T-helper 2 cell treated with Interferon-gamma antibody and Interleukin-4, amounts not matched to agents 5 μg/mL and 100 μg/mL, for 36 hours (primary cell): ENCODE measurements at regions not wholly inside any gene's neighbourhood (a gene's known extent, or its start where the extent isn't known, plus 50 kb on each side); places are given as distances from the start of the nearest gene placed in this dataset.

Experiments
- DNase-seq: peaks from one replicate; pipeline ENCODE4 v3.0.0; 2021; ENCODE audit warnings: low spot score
- H3K27ac Mint-ChIP-seq: one replicate; pipeline ENCODE4 v1.8.0; 2021; ENCODE audit warnings: mild to moderate bottlenecking, mixed read lengths
- H3K27me3 Mint-ChIP-seq: one replicate; pipeline ENCODE4 v1.8.0; 2021; ENCODE audit warnings: low read depth, mixed read lengths
- H3K36me3 Mint-ChIP-seq: one replicate; pipeline ENCODE4 v1.8.0; 2021; ENCODE audit warnings: low read depth, mixed read lengths
- H3K4me1 Mint-ChIP-seq: one replicate; pipeline ENCODE4 v1.8.0; 2021; ENCODE audit warnings: low read depth, mixed read lengths
- H3K4me3 Mint-ChIP-seq: one replicate; pipeline ENCODE4 v1.8.0; 2022; ENCODE audit warnings: mild to moderate bottlenecking, moderate library complexity, mixed read lengths
- H3K9me3 Mint-ChIP-seq: one replicate; pipeline ENCODE4 v1.8.0; 2021; ENCODE audit warnings: mixed read lengths

DNA sequence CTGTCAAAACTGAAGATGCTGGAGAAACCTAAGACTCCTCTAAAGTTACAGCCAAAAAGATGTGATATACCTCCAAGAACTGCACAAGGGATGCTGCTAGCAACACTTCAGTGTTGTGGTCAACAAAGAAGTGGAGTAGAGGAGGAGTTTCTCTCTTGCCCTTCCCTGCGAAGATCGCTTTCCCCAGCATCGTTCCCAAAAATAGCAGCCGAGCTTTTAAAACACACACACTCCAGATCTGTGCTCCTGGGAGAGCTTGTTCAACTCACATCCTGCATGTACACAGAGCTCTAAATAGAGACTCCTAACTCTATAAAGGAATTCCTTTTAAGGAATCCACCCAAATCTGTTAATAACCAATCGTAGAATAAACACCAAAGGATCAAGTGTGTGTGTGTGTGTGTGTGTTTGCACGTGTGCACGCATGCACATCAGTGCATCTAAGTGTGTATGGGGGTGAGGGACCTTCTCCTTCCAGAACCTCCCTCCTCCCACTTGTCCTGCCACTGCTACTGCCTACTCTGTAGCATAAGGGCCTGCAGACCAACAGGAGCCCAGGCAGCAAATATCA lies 58.5 kb downstream of the PSMG1 start:
- no peak for DNase-seq
- Mint-ChIP-seq H3K4me3 (no peak overlapping the region), H3K27ac (no peak overlapping the region), H3K9me3 (peaks cover 5% of the 10 kb centered on the region), H3K4me1 (peaks cover 21% of the 10 kb centered on the region), H3K27me3 (peaks cover 16% of the 10 kb centered on the region), H3K36me3 (peaks cover 3% of the 10 kb centered on the region)

DNA sequence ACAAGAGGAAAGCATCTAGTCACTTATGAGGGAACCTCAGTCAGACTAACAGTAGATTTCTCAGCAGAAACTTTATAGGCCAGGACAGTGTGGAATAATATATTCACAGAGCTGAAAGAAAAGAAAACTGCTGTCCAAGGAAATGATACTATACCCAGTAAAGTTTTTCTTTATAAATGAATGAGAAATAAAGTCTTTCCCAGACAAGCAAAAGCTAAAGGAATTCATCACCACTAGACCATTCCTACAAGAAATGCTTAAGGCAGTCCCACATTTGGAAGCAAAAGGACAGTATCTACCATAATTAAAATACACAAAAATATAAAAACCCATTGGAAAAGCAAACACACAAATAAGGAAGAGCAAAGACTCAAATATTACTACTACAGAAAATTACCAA lies 59.9 kb downstream of the PSMG1 start:
- Mint-ChIP-seq H3K9me3 (peaks cover 5% of the 10 kb centered on the region), H3K36me3 (peaks cover 3% of the 10 kb centered on the region), H3K4me1 (peaks cover 23% of the 10 kb centered on the region), H3K27me3 (peaks cover 4% of the 10 kb centered on the region), H3K27ac (no peak overlapping the region), H3K4me3 (no peak overlapping the region)
- no peak for DNase-seq

DNA sequence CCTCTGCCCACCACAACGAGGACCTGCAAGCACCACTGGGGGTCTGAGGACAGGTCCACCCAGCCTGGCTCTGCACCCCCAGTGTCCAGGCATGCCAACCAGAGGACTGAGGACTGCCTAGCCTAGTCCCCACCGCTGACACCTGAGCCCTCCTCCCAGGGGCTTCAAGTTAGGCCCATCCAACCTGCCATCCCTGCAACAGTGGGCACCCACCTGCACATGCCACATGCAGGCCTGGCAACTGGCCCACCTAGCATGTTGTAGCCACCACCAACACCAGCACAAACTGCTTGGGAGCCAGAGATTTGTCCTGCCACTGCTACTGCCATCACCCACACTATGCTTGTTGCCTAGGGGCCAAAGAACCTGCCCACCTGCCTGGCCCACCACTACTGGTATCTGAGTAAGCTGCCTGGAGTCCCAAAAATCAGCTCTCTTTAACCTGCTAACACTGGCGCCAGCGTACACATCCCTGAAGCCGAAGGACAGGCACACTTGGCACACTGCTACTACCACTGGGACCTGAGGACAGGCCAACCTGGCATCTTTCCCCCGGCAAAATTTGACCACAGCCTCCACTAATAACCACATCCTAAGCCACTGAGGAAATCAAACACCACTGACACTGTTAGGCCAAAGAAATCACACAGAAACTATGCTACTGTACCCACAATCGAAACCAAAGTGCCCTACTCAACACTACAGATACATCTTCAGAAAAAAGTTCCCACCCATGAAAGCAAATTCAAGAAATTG lies 61.5 kb downstream of the PSMG1 start:
- Mint-ChIP-seq H3K27ac (peak overlapping the region; percentile 58), H3K4me3 (peak overlapping the region; percentile 34), H3K27me3 (no peaks in the 10 kb centered on the region), H3K9me3 (peaks cover 5% of the 10 kb centered on the region), H3K36me3 (peaks cover 3% of the 10 kb centered on the region), H3K4me1 (peaks cover 23% of the 10 kb centered on the region)
- DNase-seq: no peak

DNA sequence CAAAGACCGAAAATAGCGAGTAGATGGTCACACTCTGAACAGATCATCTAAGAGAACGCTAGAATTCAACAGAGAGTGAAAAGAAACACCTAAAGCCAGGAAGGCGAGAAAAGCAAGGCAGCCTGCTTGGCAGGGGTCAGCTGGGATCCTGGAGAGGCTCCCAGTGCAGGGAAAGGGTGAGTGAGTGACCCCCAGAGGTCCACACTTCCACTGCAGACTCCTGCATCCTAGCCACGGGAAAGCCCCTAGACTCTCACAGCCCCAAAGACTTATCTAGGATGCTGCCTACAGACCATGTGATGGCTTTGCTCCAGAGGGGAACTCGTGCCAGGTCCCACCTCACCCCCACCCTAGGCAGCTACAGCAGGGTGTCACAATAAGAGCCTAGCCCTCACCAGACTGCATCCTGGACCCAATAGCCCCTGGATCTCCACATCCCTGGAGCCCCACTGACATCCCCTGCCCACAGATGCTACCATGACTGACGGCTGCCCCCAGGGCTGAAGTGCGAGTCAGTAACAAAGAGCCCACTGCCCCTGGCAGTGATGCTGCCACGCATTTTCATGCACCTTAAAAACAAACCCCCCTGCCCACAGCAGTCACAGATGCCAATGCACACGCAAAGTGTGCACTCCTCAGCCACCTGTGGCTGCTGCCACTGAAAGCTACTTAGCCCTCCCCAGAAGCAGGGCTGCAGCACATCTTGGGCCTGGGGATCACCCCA lies 62.2 kb downstream of the PSMG1 start:
- DNase-seq: no peak
- peaks cover 3% of the 10 kb centered on the region for H3K36me3 Mint-ChIP-seq
- H3K27ac Mint-ChIP-seq: no peak overlapping the region
- peaks cover 5% of the 10 kb centered on the region for H3K9me3 Mint-ChIP-seq
- no peak overlapping the region for H3K4me3 Mint-ChIP-seq
- H3K27me3 Mint-ChIP-seq: no peaks in the 10 kb centered on the region
- peaks cover 23% of the 10 kb centered on the region for H3K4me1 Mint-ChIP-seq

DNA sequence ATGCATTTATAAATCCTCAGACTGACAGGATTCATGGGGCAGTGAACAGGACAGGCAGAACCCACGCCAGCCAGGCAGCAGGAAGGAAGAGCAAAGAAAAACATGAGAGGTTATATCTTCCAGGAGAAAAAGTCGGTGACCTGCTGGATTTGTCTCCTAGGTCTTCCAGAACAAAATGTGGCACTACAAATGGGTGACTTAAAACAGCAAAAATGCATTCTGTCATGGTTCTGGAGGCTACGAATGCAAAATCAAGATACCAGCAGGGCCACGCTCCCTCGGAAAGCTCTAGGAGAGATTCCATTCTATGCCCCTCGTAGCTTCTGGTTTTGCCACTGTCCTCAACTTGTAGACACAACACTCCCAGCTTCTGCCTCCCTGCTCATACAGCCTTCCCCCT lies 63.4 kb downstream of the PSMG1 start:
- Mint-ChIP-seq H3K27me3 (no peaks in the 10 kb centered on the region), H3K4me1 (peaks cover 19% of the 10 kb centered on the region), H3K4me3 (no peak overlapping the region), H3K36me3 (peaks cover 3% of the 10 kb centered on the region), H3K9me3 (peaks cover 5% of the 10 kb centered on the region), H3K27ac (no peak overlapping the region)
- DNase-seq: no peak

DNA sequence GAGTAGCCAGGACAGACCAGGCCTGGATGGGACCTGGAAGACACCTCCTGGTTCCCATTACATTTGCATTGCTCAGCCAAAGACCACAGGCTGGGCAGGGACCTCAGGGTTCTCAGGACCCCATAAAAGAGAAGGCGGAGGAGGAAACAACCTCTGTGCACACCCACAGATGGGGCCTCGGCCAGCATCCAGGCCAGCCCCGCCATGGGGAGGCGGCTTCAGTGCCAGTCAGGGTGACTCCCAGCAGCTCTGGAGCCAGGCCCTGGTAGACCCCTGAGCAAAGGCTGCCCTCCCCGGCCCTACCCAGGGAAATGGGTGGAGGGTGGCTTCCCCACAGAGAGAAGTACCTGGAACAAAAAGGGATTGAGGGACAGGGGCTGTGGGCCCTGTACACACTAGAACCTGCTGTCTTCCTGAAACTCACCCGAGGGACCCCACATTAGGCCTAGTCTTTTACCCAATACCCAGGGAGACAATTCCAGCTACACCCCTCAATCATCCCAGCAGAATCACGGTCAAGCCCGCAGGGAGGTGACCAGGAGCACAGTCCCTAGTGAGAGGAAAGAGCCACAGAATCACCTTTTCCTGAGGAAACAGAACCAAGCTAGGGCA lies 64.5 kb downstream of the PSMG1 start:
- H3K9me3 Mint-ChIP-seq: peaks cover 5% of the 10 kb centered on the region
- no peak overlapping the region for H3K27ac Mint-ChIP-seq
- no peak for DNase-seq
- H3K4me1 Mint-ChIP-seq: peaks cover 19% of the 10 kb centered on the region
- H3K36me3 Mint-ChIP-seq: peaks cover 3% of the 10 kb centered on the region
- no peaks in the 10 kb centered on the region for H3K27me3 Mint-ChIP-seq
- no peak overlapping the region for H3K4me3 Mint-ChIP-seq

DNA sequence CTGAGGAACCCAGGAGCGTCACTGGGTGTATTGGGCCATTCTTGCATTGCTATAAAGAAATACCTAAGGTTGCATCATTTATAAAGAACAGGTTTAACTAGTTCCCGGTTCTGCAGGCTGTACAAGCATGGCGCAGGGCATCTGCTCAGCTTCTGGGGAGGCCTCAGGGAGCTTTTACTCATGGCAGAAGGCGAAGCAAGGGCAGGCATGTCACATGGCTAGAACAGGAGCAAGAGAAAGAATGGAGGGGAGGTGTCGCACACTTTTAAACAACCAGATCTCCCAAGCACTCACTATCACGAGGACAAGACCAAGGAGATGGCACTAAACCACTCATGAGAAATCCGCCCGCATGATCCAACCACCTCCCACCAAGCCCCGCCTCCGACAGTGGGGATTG lies 65.2 kb downstream of the PSMG1 start:
- H3K27ac Mint-ChIP-seq: no peak overlapping the region
- peaks cover 5% of the 10 kb centered on the region for H3K9me3 Mint-ChIP-seq
- H3K36me3 Mint-ChIP-seq: peaks cover 3% of the 10 kb centered on the region
- no peak overlapping the region for H3K4me3 Mint-ChIP-seq
- peaks cover 19% of the 10 kb centered on the region for H3K4me1 Mint-ChIP-seq
- peaks cover 5% of the 10 kb centered on the region for H3K27me3 Mint-ChIP-seq
- DNase-seq: no peak

DNA sequence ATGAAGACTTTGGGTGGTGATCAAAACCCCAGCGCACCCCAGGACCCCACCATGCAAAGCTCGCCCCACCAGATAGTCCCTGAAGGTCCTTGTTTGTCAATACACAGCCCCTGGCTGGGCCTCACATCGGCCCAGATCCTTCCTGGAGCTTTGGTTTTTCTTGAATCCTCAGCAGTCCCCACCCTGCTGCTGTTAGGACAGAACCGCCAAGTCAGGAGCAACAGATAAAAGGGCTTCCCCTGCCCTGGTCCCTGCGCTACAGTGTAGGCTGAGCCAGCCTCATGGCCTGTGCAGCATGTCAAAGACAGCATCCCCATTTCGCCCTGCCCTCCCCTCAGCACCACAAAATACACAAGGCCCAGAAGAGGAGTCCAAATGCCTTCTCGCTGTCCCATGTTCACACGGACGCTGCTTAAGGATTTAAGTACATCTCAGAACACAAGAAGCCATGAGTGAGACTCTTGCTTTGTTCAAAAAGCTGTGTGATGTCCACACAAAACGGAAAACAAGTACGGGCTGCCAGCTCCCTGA lies 65.7 kb downstream of the PSMG1 start:
- peaks cover 3% of the 10 kb centered on the region for H3K36me3 Mint-ChIP-seq
- H3K4me3 Mint-ChIP-seq: no peak overlapping the region
- H3K9me3 Mint-ChIP-seq: peaks cover 4% of the 10 kb centered on the region
- no peak overlapping the region for H3K27ac Mint-ChIP-seq
- DNase-seq: no peak
- peaks cover 19% of the 10 kb centered on the region for H3K4me1 Mint-ChIP-seq
- H3K27me3 Mint-ChIP-seq: peaks cover 9% of the 10 kb centered on the region

DNA sequence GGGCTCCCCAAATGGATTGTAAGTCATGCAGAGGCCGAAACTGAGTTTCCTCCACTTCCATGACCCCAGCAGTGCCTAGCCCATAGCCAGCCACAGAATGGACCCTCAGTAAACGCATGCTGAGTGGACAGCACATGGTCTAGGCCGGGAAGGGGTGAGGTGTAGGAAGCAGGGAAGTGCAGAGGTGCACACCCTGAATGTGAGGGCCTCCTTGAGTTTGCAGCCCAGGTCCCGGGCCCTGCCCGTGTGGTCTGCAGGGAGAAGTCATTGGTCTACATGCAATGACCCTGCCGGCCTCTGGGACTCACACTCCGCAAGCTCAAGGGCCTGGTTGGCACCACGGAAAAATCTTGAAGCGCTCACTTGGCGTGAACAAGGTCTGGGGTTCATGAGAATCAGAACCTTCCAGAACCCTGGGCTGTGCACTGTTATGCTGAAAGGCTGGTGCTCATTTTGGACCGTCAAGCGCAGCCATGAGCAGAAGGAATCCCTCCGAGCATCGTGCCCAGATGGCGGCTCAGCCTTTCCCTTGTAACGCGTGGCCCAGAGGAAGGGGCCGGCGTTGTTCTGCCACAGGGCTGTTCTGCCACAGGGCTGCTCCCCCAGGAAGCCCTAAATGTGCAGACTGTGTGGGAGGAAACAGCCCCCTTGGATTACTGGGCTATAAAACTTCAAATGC lies 66.4 kb downstream of the PSMG1 start:
- DNase-seq: no peak
- peaks cover 9% of the 10 kb centered on the region for H3K27me3 Mint-ChIP-seq
- H3K4me1 Mint-ChIP-seq: peaks cover 14% of the 10 kb centered on the region
- H3K27ac Mint-ChIP-seq: no peak overlapping the region
- H3K36me3 Mint-ChIP-seq: no peaks in the 10 kb centered on the region
- H3K9me3 Mint-ChIP-seq: no peaks in the 10 kb centered on the region
- no peak overlapping the region for H3K4me3 Mint-ChIP-seq

DNA sequence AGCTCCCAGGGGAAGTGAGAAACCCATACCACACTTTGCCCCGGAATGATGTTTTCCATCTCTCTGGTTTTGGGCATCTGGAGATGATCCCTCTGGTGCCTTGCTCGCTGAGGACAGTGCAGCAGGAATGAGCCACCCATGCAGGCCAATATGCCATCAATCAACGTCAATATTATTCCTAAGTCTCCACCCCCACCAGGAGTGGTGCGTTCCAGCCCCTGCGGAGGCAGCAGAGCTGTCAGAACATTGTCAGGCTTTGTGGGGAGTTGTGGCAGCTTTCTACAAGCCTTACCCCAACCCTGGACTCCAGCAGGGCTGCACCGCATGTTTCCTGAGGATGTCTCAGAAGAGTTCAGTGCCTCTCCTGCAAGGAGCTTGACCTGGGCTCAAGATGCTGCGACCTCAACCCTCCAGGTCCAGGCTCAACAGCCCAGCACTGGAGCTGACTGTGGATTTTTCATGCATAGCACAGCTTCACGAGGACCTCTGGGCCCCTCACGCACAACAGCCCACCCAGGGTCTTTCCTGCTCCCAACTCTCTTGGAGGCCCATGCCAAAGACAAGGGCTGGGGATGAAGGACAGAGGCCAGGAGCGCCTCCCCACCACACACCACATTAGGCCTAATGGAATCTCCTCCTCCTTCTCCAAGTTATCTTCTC lies 67.5 kb downstream of the PSMG1 start:
- Mint-ChIP-seq H3K36me3 (no peaks in the 10 kb centered on the region), H3K9me3 (no peaks in the 10 kb centered on the region), H3K4me3 (no peak overlapping the region), H3K4me1 (peaks cover 9% of the 10 kb centered on the region), H3K27me3 (peaks cover 12% of the 10 kb centered on the region), H3K27ac (no peak overlapping the region)
- no peak for DNase-seq

DNA sequence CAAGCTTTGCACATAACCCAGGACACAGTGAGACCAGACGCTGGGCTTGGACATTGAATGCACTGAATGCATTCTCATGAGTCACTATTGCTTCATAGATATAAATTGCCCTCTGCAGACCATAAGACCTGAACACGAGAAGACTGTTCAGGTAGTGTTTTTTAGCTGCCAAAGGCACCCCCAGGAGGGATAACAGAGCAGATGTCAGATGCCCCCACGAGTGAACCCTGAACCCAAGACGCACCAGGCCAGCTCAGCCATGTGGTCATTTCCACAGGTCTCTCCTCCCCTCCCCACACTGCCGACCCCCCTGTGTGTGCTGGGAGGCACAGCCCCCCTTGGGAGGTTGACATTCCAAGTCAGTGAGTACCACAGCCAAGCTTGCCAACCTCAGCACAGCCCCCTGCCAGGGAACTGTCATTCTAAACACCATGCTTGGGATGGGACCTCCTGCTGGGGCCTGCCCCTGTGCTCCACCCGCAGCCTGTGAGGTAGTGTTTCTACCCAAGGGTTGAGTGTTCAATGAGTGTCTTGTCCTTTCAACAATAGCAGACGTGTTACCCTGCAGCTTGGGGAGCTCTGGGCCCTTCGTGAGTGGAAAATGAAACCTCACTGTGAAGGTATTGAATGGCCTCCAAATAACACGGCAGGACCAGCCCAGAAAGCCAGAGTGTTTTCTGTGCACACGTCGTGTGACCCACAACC lies 68.2 kb downstream of the PSMG1 start:
- Mint-ChIP-seq H3K27ac (no peak overlapping the region), H3K36me3 (no peaks in the 10 kb centered on the region), H3K27me3 (peaks cover 16% of the 10 kb centered on the region), H3K4me3 (no peak overlapping the region), H3K4me1 (peaks cover 2% of the 10 kb centered on the region), H3K9me3 (no peaks in the 10 kb centered on the region)
- no peak for DNase-seq

DNA sequence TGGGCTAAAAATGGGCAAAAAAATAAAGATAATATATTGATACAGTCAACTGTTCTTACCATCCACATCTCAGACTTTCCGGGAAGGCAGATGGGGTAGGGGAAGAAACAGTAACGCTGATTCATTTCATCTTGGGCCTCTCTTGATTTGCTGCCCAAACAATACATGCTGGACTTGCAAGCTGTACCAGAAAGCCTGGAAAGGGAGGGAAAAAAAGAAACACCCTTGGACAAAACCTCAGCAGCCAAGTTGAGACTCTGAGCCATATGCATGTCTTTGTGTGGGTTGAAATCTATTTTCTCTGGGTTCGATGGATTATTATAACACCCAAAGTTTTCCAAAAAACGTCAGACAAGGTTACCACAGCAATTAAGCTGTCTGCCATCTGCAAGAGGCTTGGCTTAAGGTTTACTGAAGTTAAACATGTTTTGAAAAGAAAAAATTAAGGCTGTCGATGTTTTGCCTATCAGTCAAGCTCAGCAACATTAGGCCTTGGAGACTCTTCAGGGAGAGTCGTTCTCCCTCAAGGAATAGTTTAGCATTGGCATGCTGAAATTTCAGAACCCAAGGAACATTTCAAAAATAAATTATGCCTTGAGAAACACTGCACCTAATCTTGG lies 71.2 kb downstream of the PSMG1 start:
- no peaks in the 10 kb centered on the region for H3K9me3 Mint-ChIP-seq
- H3K27me3 Mint-ChIP-seq: peaks cover 16% of the 10 kb centered on the region
- no peaks in the 10 kb centered on the region for H3K36me3 Mint-ChIP-seq
- DNase-seq: no peak
- H3K27ac Mint-ChIP-seq: no peak overlapping the region
- H3K4me1 Mint-ChIP-seq: no peaks in the 10 kb centered on the region
- no peak overlapping the region for H3K4me3 Mint-ChIP-seq
